C1 segment of cervical spinal cord (tissue), 14 donors: ENCODE measurements at regions not wholly inside any gene's neighbourhood (a gene's known extent, or its start where the extent isn't known, plus 50 kb on each side); places are given as distances from the start of the nearest gene placed in this dataset.
A peak's percentile ranks its signal among the peaks of the same experiment; 100 is the strongest.

Source experiments
- DNase-seq, 14 donors: peaks; one replicate each; lab custom pipeline; 2025; lab: John Stamatoyannopoulos, UW

- DNase-seq: peak in 10 of 14 donors; percentile 10 to 66 (median 37)
Measured at GRCh38 chr11:130583801-130584211, 135.4 kb downstream of the ADAMTS15 start.

- DNase-seq: no peak
Measured at GRCh38 chr11:130585545-130585944, 137.1 kb downstream of the ADAMTS15 start.

GRCh38 chr11:130587658-130588057 lies 139.2 kb downstream of the ADAMTS15 start:
- DNase-seq: no peak

GRCh38 chr11:130588471-130588870 lies 140.0 kb downstream of the ADAMTS15 start:
- no peak for DNase-seq

GRCh38 chr11:130592056-130592455 lies 143.6 kb downstream of the ADAMTS15 start:
- DNase-seq: no peak

- DNase-seq: no peak
Measured at GRCh38 chr11:130593064-130593463, 144.6 kb downstream of the ADAMTS15 start.

- DNase-seq: no peak
Measured at GRCh38 chr11:130598433-130598832, 150.0 kb downstream of the ADAMTS15 start.

- DNase-seq: peak in 3 of 14 donors; percentile 14 to 40 (median 17)
Measured at GRCh38 chr11:130599073-130599654, 150.7 kb downstream of the ADAMTS15 start.

GRCh38 chr11:130600139-130600538 lies 151.7 kb downstream of the ADAMTS15 start:
- no peak for DNase-seq

GRCh38 chr11:130600616-130601015 lies 152.2 kb downstream of the ADAMTS15 start:
- no peak for DNase-seq

- peak in 6 of 14 donors; percentile 31 to 51 (median 44) for DNase-seq
Measured at GRCh38 chr11:130601141-130601540, 152.7 kb downstream of the ADAMTS15 start.

- no peak for DNase-seq
Measured at GRCh38 chr11:130601764-130602460, 153.5 kb downstream of the ADAMTS15 start.

GRCh38 chr11:130602641-130603334 lies 154.3 kb downstream of the ADAMTS15 start:
- DNase-seq: no peak

GRCh38 chr11:130603335-130603906 lies 155.0 kb downstream of the ADAMTS15 start:
- no peak for DNase-seq

- DNase-seq: no peak
Measured at GRCh38 chr11:130604606-130605005, 156.2 kb downstream of the ADAMTS15 start.

GRCh38 chr11:130606178-130606577 lies 157.7 kb downstream of the ADAMTS15 start:
- no peak for DNase-seq

GRCh38 chr11:130606781-130607511 lies 158.5 kb downstream of the ADAMTS15 start:
- DNase-seq: peak in 1 of 14 donors; percentile 50

GRCh38 chr11:130608287-130608686 lies 159.8 kb downstream of the ADAMTS15 start:
- no peak for DNase-seq

- peak in 6 of 14 donors; percentile 2 to 48 (median 32) for DNase-seq
Measured at GRCh38 chr11:130609121-130610035, 160.9 kb downstream of the ADAMTS15 start.

GRCh38 chr11:130611791-130612251 lies 163.4 kb downstream of the ADAMTS15 start:
- DNase-seq: no peak
